GF-D8 (cell line): ENCODE measurements at regions not wholly inside any gene's neighbourhood (a gene's known extent, or its start where the extent isn't known, plus 50 kb on each side); places are given as distances from the start of the nearest gene placed in this dataset.

ENCODE experiments used
- DNase-seq: peaks from one replicate; lab custom pipeline; 2025; lab: John Stamatoyannopoulos, UW

- no peak for DNase-seq
Observed at GRCh38 chr2:13536941-13537340, 820.2 kb downstream of the TRIB2 start.

GRCh38 chr2:13537771-13538349, 821.1 kb downstream of the TRIB2 start:
- no peak for DNase-seq

- DNase-seq: no peak
Observed at GRCh38 chr2:13539296-13539695, 822.6 kb downstream of the TRIB2 start.

- DNase-seq: no peak
Observed at GRCh38 chr2:13542061-13542460, 825.3 kb downstream of the TRIB2 start.

GRCh38 chr2:13542642-13543041, 825.9 kb downstream of the TRIB2 start:
- no peak for DNase-seq

- peak; percentile 82 for DNase-seq
Observed at GRCh38 chr2:13543550-13543949, 826.8 kb downstream of the TRIB2 start.

- no peak for DNase-seq
Observed at GRCh38 chr2:13545320-13545719, 828.6 kb downstream of the TRIB2 start.

GRCh38 chr2:13546131-13546530, 829.4 kb downstream of the TRIB2 start:
- no peak for DNase-seq

GRCh38 chr2:13550285-13551231, 833.8 kb downstream of the TRIB2 start:
- DNase-seq: no peak

GRCh38 chr2:13558368-13558767, 841.6 kb downstream of the TRIB2 start:
- DNase-seq: no peak

GRCh38 chr2:13560322-13560721, 843.6 kb downstream of the TRIB2 start:
- no peak for DNase-seq

GRCh38 chr2:13572466-13572865, 855.7 kb downstream of the TRIB2 start:
- DNase-seq: no peak

GRCh38 chr2:13574831-13575230, 858.1 kb downstream of the TRIB2 start:
- DNase-seq: no peak

- DNase-seq: no peak
Observed at GRCh38 chr2:13576406-13577036, 859.8 kb downstream of the TRIB2 start.

- no peak for DNase-seq
Observed at GRCh38 chr2:13578547-13578946, 861.8 kb downstream of the TRIB2 start.

GRCh38 chr2:13581471-13581870, 864.7 kb downstream of the TRIB2 start:
- no peak for DNase-seq

- DNase-seq: no peak
Observed at GRCh38 chr2:13583609-13584008, 866.9 kb downstream of the TRIB2 start.

GRCh38 chr2:13584020-13584419, 867.3 kb downstream of the TRIB2 start:
- DNase-seq: no peak

GRCh38 chr2:13585732-13586131, 869.0 kb downstream of the TRIB2 start:
- no peak for DNase-seq

- no peak for DNase-seq
Observed at GRCh38 chr2:13596233-13596632, 879.5 kb downstream of the TRIB2 start.

- no peak for DNase-seq
Observed at GRCh38 chr2:13597176-13597575, 880.4 kb downstream of the TRIB2 start.

- no peak for DNase-seq
Observed at GRCh38 chr2:13601506-13601905, 884.8 kb downstream of the TRIB2 start.
